HG02610 (cell line): ENCODE measurements at regions not wholly inside any gene's neighbourhood (a gene's known extent, or its start where the extent isn't known, plus 50 kb on each side); places are given as distances from the start of the nearest gene placed in this dataset.

Experiments
- ATAC-seq: cut with Tn5 transposase; IDR thresholded peaks from one replicate; pipeline ENCODE4 v1.9.1; 2021; ENCODE audit warnings: mild to moderate bottlenecking, moderate library complexity; ENCODE audit not compliant: unreplicated experiment

DNA sequence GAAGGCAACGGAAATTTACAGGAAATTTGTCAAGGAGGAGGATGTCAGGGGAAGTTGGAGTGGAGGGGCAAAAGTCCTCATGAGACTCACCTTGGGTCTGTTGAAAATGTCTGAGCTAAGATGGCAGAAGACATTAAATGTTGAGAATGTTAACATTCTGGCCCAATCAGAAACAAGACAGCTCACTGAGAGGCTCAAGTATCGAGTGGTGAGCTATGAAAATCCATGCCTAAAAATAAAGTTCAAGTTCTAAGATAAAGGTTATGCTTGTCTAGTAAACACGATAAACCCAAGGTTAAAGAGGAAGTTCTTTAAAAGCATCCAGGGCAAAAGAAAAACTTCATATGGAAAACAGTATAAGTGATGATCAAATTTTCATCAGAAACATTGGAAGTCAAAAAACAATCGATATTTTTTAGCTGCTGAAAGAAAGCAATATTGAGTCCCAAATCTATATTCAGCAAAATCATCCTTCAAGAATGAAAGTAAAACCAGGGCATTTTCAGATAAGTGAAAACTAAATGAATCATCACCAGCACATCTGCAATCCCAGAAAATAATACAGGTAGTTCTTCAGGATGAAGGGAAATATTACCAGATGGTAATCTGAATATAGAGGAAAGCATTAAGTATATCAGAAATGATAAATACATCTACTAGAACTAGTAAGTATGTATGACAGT, 462.4 kb downstream of the TLL1 start:
- peak; percentile 37 for ATAC-seq

DNA sequence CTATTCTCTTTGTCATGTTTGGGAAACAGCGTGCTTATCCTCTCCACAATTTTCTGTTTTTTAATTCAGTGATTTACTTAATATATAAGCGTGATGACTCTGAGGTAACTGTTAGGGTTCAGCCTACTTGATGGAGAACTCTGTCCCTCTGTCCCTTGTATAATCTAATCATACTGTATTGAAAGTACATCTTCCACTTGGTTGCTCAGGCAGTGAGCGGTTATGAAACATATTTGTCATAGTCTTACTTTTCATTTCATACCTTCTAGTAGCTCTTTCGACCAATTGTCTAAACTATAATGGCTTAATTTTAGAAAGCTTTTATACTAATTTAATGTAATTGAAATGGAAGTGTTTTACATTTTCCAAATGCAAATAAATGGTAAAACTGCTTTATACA, 469.0 kb downstream of the TLL1 start:
- ATAC-seq = no peak

DNA sequence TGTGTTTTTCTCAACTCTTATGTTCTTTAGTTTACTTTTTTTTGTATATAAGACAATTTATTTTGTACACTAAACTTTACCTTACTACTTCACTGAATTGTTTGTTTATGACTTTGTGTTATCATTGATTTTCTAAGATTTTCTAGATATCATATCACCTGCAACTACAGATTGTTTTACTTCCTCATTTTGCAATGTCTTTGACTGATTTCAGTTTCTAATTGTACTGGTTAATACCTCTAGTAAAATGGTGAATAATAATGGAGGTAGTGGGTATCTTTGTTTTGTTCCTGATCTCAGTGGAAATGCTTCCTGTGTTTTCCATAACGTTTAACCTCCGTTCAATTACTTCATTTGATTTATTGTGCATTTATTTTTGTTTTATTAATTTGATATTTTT, 490.2 kb downstream of the TLL1 start:
- no peak for ATAC-seq

DNA sequence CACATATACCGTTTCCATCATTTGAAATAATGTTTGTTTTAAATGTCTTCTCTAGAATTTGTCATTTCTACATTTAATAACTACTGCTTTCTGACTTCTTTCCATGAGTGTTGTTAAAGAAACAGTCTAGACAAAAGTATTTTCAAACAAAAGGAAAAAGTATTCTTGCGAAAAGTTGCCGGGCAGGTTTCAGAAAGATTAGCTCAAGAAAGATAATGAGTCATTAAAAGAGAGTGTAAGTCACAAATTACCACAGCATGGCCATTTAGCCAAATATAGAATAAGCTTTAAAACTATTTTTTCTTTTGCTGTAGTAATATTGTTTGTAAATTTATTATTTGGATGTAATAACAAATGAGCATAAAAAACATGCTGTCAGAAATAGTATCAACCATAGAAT, 493.0 kb downstream of the TLL1 start:
- ATAC-seq = no peak

DNA sequence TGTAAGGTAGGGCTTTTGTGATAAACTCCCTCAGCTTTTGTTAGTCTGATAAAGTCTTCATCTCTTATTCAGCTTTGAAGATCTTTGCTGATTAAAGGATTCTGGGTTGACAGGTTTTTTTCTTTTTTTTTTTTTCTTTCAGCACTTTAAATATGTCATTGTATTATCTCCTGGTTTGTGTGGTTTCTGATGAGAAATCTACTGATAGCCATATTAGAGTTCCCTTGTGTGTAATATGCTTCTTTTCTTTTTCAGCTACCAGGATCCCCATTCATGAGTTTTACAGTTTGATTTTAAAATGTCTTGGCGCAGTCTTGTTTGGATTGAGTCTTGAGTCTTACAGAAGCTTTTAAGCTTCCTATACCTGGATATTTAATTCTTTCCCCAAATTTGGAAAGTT, 504.5 kb downstream of the TLL1 start:
- ATAC-seq = no peak

DNA sequence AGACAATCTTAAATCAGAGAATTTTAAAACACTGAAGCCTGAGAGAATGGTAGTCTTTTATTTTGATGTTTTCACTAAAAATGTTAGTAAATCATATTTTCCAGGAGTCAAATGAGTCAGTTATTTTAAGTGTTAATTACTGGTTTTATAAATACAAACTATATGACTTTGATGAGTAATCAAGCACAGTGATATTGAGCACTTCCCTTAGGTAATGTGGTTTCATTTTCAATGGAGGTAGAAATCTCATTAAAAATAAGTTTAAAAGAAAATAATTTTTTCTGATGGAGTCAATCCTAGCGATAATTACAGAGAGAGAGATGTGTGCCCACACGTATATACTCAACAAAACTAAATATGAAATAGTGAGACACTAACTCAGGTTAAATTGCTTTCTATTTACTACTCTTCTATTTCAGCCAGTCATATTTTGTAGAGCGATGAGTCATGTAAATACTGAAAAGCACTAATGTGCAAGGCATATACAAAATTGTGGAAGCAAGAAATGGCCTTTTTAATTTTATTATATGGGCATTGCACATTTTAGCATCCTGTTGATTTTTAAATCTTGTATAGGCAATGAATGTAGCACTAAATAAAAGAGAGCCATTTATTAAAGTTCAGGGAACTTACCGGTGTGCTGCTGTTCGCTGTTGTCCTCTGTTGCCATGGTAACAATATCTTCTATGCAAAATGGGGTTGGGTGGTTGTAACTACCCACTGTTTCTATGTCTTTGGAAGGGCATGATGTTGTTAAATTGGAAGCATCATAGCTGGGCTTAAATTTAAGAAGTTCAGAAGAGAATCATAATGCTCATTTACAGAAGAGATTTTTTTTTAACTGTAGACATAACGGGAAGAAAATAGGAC, 513.7 kb downstream of the TLL1 start:
- ATAC-seq = no peak

DNA sequence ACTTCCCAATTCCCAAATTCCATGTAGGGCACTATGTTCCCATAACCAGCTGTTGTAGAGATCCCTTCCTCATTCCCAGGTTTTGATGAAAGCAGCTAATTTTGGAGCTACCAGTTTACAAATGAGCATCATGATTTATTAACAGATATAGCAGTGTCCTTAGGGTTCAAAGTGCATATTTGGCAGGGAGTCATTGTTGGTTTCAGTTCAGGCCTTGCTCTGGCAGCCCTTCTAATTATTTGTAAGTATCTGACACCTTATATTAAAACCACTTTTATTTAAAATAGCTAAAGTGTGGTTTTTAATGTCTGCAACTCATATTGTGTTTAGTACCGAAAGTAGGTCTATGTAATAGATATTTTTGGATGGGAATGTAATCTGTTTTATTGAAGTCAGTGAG, 518.5 kb downstream of the TLL1 start:
- ATAC-seq = no peak

DNA sequence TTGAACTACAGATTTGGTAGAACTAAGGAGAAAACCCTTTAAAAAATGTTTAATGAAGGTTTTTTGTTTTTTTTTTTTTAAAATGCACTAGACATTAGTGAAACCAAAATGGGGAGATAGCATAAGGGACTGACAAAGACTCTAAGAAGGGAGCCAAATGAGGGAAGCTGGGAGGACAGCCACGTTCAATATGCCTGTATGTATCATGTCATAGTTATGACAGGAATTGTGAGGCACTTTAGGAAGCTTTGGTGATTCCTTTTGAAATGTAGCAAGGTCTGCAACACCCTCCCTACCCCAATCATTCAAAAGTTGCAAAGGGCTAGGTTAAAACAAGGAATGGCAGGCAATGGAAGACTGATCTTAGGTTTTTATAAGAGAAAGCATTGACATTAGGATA, 526.0 kb downstream of the TLL1 start:
- ATAC-seq = no peak

DNA sequence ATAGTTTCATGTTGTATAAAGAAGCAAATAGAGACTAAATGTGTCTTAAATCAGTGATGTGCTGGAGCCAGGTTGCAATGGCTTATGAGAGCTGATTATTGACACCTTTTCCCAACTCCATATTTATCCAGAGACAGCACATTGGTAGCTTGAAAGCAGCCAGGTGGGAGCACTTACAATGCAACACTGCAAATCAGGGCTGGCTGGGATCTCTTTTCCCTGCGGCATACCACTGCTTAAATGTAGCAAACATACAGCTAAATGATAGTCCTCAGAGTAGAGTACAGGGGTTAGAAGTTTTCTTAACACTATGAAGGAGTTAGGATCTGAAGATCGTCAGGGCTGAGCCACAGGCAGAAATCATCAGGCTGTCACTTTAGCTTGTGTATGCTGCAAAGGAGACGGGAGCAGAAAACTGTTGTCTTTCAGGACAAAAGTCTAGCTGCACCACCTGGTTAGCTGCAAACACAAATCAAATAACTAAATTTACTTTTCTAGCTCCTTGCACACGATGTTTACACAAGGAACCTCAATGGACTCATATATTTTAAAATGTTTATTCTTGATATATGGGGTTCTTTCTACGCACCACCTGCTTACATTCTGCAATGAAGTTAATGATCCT, 527.3 kb downstream of the TLL1 start:
- no peak for ATAC-seq

DNA sequence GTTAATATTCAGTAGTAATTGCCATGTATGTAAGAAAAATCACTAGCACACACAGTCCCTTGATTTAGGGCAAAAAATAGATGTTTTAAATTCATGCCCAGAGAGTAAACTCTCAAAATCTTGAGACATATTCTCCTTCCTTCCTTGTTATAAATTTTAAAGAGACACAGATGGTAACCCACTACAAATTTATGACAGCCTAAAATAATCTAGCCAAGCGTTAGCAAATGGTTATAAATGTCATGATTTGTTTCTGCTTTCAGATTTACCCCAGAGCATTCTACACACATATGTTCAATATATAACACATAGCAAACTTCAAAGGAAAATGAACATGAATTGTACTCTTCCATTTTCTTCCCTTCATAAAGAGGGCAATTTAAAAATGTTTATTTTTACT, 540.3 kb downstream of the TLL1 start:
- ATAC-seq = no peak

DNA sequence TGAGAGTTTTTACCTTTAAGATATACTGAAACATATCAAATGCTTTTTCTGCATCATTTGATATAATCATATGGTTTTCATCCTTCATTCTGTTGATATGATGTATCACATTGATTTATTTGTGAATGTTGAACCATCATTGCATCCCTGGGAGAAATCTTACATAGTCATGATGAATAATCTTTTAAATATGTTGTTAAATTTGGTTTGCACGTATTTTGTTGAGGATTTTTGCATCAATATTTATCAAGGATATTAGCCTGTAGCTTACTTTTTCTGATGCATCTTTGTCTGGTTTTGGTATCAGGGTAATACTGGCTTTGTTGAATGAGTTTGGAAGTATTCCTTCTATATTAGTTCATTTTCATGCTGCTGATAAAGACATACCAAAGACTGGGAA, 541.4 kb downstream of the TLL1 start:
- no peak for ATAC-seq

DNA sequence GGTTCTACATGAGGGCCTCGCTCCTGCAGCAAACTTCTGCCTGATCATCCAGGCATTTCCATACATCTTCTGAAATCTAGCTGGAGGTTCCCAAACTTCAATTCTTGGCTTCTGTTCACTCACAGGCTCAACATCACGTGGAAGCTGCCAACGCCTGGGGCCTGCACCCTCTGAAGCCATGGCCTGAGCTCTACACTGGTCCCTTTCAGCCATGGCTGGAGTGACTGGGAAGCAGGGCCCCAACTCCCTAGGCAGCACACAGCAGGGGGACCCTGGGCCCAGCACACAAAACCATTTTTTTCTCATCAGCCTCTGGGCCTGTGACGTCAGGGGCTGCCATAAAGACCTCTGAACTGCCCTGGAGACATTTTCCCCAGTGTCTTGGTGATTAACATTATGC, 542.7 kb downstream of the TLL1 start:
- no peak for ATAC-seq

DNA sequence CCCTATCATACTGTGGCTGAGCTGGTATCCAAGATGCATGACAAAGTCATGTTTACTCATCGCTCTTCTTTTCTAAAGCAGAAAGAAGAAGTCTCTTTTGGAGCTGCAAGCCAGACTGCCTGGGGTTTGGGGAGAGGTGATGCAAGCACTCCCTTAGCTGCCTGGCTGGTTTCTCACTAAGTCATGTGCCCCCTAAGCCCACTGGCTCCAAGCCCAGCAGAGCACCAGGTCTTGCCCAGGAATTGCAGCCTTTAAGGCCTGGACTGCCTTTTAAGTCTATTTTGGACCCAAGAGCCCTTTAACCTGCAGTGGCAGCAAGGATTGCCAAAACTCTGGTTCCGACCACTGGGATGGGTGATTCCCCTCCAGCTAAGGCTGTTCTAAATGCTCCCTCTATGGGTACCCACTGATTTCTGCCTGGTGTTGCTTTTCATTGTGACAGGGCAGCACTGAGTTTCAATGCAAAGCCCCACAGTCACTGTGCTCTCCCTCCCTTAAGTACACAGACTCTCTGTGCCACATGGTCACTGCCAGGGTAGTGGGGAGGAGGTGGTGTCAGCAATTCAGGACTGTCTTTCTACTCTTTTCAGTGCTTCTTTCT, 548.6 kb downstream of the TLL1 start:
- ATAC-seq = no peak

DNA sequence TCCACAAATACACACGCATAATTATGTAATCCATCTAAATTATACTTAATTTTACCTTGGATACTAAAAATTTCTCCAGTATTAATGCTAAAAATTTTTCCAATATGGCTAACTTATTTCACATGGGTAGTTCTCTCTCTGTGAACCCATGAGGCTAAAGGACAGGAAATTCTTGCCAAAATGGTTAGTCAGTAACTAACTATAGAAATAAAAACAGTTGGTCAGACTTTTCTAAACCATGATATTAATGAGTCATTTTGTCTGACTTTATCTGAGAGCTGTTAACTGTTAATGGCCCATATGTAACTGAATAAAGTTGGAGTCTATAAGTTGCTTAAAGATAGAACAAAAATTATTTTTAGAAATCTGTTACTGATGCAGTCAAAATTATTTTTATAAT, 549.4 kb downstream of the TLL1 start:
- no peak for ATAC-seq

DNA sequence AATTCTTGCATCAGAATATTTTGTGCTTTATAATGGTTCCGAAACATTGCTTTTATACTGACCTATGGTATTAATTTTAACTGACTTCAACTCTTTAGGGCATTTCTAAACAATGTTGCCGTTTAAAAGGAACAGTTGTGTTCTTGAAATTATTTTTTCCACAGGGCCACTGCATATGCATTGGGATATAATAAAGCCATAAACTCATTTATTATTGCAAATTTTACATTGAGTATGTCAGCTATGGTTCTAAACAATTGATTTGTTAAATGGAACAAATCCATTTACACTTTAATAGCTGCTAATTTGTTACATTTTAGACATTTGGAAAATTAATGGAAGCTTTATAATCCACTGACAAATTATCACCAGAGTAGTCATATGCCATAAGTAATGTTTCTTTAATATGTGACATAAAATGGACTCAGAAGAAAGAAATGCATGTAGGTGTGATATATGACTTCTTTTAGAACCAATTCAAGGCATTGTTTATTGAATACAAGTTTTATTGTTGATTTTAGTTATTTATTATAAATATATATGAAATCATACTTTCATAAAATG, 553.3 kb downstream of the TLL1 start:
- ATAC-seq = no peak

DNA sequence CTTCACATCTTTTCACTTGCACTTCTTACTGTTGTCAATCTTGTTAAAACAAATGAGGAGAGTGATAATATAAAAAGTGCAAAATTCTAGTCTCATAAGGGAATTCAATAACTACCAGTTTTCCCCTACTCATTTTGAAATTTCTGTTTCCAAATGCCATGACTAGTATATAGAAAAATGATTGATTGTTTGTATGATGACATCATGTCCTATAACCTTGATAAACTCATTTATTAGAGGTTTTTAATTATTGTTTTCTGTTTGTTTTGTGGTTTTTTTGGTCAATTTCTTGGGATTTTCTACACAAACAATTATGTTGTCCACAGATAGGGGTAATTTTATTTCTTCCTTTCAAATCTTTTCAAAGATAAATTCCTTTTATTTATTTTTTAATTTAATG, 559.1 kb downstream of the TLL1 start:
- ATAC-seq = no peak

DNA sequence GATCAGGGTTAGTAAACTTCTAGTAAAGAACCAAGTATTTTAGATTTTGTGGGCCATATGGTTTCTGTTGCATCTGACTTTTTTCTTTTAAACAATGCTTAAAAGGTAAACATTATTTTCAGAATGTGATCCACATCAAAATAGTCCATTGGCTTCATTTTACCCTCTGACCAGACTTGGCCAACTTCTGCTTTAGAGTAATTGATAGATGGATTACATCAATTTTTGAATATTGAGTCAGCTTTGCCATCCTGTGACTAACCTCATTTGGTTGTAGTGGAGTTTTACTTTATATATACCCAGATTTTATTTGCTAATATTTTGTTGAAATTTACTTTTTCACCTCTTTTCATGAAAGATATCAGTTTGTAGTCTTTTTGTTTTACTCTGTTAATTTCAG, 559.8 kb downstream of the TLL1 start:
- ATAC-seq = no peak

DNA sequence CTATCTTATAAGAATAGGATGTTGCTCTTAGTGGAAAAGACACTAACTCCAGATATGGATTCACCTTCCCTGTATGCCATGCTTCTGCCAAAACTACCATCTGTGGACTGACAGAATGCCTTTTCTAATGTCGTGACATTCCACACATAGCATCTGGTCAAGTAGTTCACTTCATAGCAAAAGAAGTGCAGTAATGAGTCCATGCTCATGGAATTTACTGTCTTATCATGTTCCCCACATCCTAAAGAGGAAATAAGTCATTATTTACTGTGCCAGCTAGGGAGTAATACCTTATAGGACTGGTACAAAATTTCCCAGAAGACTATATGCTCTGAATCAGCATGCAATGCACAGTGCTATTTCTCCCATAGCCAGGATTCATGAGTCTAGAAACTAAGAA, 562.4 kb downstream of the TLL1 start:
- no peak for ATAC-seq

DNA sequence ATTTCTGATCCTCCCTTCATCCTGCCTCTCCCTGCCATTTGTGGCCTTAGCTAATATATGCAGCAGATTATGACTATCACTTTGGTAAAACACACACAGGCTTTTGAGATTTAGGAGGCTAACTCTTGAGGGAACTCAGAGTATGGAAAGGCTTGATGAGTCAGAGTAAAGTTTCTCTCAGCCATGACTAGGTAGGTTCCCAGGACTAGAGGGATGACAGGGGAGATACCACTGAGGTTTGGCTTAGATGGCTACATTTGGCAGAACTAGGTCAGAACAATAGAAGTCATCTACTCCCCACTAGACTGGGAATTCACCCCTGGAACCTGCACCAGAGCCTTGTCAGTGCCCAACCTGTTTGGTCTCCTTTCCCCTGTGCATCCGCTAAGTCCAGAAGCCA, 585.7 kb downstream of the TLL1 start:
- ATAC-seq = peak; percentile 49

DNA sequence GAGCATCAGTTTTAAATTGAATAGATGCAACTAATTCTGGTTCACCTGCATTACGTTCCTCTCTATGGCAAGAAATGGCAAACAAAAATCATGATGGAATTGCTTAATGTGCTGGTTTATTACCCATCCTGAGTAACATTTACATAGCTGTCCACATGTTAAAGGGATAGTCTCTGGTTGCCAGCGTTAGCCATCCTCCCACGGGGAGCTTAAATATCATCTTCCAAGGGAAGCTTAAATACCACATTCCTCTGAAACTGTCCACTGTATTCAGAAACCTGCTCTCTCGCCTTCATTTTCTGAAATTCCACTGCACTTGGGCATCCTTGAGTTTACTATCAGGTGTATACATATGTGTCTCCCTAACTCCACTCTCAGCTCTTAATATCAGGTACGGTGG, 586.6 kb downstream of the TLL1 start:
- no peak for ATAC-seq

DNA sequence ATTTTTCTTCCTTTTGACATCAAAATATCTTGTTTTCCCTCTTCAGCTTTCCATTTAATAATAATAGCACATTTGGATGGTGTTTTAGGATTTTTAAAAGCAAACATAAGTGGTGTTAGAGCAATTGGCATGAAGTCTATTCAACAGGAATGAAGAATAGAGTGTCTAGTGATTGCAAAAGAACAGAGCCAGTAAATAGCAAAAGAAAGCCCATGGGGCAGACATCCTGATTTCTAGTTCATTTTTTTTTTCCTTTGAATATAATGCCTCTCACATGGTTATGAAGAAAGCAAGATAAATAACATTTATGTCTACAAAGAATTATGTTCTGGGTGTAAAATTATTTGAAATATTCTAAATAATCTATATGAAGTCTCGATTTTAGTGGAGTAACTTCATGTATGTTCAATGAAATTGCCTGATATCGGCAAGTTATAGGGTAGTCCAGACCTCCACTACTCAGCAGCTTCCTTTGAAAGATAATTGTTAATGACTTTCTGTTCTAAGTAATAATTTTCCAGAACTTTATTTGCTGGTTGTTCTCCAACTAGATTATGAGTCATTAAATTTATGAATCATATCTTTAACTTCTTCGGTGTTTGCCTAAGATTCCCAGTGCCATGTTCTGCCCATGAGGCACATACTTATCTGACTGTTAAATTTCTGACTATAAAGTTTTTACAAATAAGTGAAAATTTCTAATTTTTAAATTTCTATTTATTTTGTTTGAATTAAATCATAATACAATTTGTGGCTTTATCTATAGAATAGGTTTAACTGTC, 587.9 kb downstream of the TLL1 start:
- ATAC-seq = no peak
